PC-3 (cell line): ENCODE measurements at regions not wholly inside any gene's neighbourhood (a gene's known extent, or its start where the extent isn't known, plus 50 kb on each side); places are given as distances from the start of the nearest gene placed in this dataset.
"Not testable (repeated sequence)": the region's sequence is repeated elsewhere in the genome, so short reads cannot be mapped to it uniquely, and the experiment has no call there.

Experiments used
- ATAC-seq: fragments of 200-7000 bp; cut with Tn5 transposase; 2 replicates; pipeline ENCODE4 v1.9.1; 2020; ENCODE audit warnings: mild to moderate bottlenecking, moderate library complexity
- BruUV-seq: library from RNA; stranded (reverse); fragments of 400-500 nt; replicated peaks from 2 replicates; lab custom pipeline; 2021; lab: Mats Ljungman, UMichigan
- CTCF ChIA-PET: fragments of 300-600 bp; sonication (Branson Sonifier 250); formaldehyde crosslinking; loops from one replicate; lab custom pipeline; 2022; ENCODE audit warnings: antibody characterized with exemption; lab: Charles Lee
- POLR2A ChIA-PET: fragments of 300-600 bp; sonication (Branson Sonifier 250); formaldehyde crosslinking; loops from one replicate; lab custom pipeline; 2022; ENCODE audit warnings: antibody characterized with exemption; ENCODE audit not compliant: unreplicated experiment; lab: Charles Lee
- DNase-seq: peaks from one replicate; pipeline ENCODE4 v3.0.0-alpha.2; 2015
- H2AFZ ChIP-seq: fragments of 300-600 bp; sonication (generic); 2 replicates; pipeline ENCODE4 v1.6.0; 2016; ENCODE audit warnings: antibody characterized with exemption, low read length
- H3F3A ChIP-seq: fragments of 300-600 bp; sonication (generic); one replicate; pipeline ENCODE4 v1.6.0; 2017; ENCODE audit warnings: antibody characterized with exemption, low read length, control low read depth, mild to moderate bottlenecking; ENCODE audit not compliant: unreplicated experiment
- H3K27ac ChIP-seq: fragments of 300-600 bp; sonication (generic); 2 replicates; pipeline ENCODE4 v1.5.1; 2016; ENCODE audit warnings: mild to moderate bottlenecking, low read length
- H3K27me3 ChIP-seq: fragments of 300-600 bp; sonication (generic); 2 replicates; pipeline ENCODE4 v1.6.1; 2016; ENCODE audit warnings: low read length, mixed read lengths
- H3K36me3 ChIP-seq: fragments of 300-600 bp; sonication (generic); 2 replicates; pipeline ENCODE4 v1.6.1; 2016; ENCODE audit warnings: low read depth, mixed run types, low read length, mixed read lengths
- H3K4me1 ChIP-seq: fragments of 300-600 bp; sonication (generic); 2 replicates; pipeline ENCODE4 v1.5.1; 2016; ENCODE audit warnings: low read length; ENCODE audit not compliant: insufficient read depth
- H3K4me2 ChIP-seq: fragments of 300-600 bp; sonication (generic); 2 replicates; pipeline ENCODE4 v1.6.0; 2016; ENCODE audit warnings: low read length
- H3K4me3 ChIP-seq: fragments of 300-600 bp; sonication (generic); 2 replicates; pipeline ENCODE4 v1.5.1; 2016; ENCODE audit warnings: mild to moderate bottlenecking, low read length, mixed read lengths
- H3K79me2 ChIP-seq: fragments of 300-600 bp; sonication (generic); 2 replicates; pipeline ENCODE4 v1.6.1; 2017; ENCODE audit warnings: low read length, mixed read lengths
- H3K9ac ChIP-seq: fragments of 300-600 bp; sonication (generic); 2 replicates; pipeline ENCODE4 v1.6.0; 2016; ENCODE audit warnings: mild to moderate bottlenecking, low read length
- H3K9me2 ChIP-seq: fragments of 300-600 bp; sonication (generic); replicated peaks from 2 replicates; pipeline ENCODE4 v1.6.1; 2016; ENCODE audit warnings: mixed run types, low read length, mixed read lengths
- H3K9me3 ChIP-seq: fragments of 300-600 bp; sonication (generic); 2 replicates; pipeline ENCODE4 v1.6.1; 2016; ENCODE audit warnings: low read length, mixed read lengths
- H4K20me1 ChIP-seq: fragments of 300-600 bp; sonication (generic); 2 replicates; pipeline ENCODE4 v1.6.1; 2016; ENCODE audit warnings: low read length, mixed read lengths
- CTCF ChIP-seq: fragments of 300-600 bp; sonication (generic); conservative IDR thresholded peaks from 2 replicates; pipeline ENCODE4 v1.5.1; 2017; ENCODE audit warnings: antibody characterized with exemption, low read depth, mild to moderate bottlenecking, low read length
- intact Hi-C: fragments of 100-400 bp; cut with micrococcal nuclease; formaldehyde crosslinking; loops from 2 replicates; pipeline ENCODE4 v1.9.0; 2023

- Histone ChIP-seq H3K9ac (peak overlapping the region; percentile 67), H3K4me3 (peak overlapping the region; percentile 78), H3K4me2 (peak overlapping the region; percentile 98), H2AFZ (peak overlapping the region; percentile 85)
- H4K20me1 ChIP-seq, POLR2A ChIA-PET, H3K36me3 ChIP-seq, H3F3A ChIP-seq, H3K4me1 ChIP-seq, H3K9me3 ChIP-seq, H3K27me3 ChIP-seq, intact Hi-C loops, H3K9me2 ChIP-seq, H3K79me2 ChIP-seq, CTCF ChIA-PET, H3K27ac ChIP-seq: not testable (repeated sequence)
- ATAC-seq = peak; percentile 50
- BruUV-seq = TSS peak; percentile 82
- DNase-seq = peak; percentile 17
These were observed 262.4 kb downstream of the ZNF37A start for GRCh38 chr10:38356527-38356926.

- BruUV-seq = not testable (repeated sequence)
- intact Hi-C loops = loop anchor here (10.0 kb wide), 1 partner anchor 388 kb away; the partner anchor contains the start of gene ZNF25
These were observed 268.4 kb downstream of the ZNF37A start for GRCh38 chr10:38362514-38362913.

GRCh38 chr10:38364073-38364472 lies 269.9 kb downstream of the ZNF37A start:
- H3K4me3 ChIP-seq, H3K9ac ChIP-seq, H4K20me1 ChIP-seq, DNase-seq, H2AFZ ChIP-seq, H3F3A ChIP-seq, H3K9me2 ChIP-seq, ATAC-seq, POLR2A ChIA-PET, H3K79me2 ChIP-seq, H3K4me1 ChIP-seq, H3K9me3 ChIP-seq, CTCF ChIA-PET, H3K27me3 ChIP-seq, H3K4me2 ChIP-seq, BruUV-seq, H3K27ac ChIP-seq, H3K36me3 ChIP-seq: not testable (repeated sequence)
- intact Hi-C loops = loop anchor here (10.0 kb wide), 1 partner anchor 389 kb away; the partner anchor contains the start of gene ZNF25

More at GRCh38 chr10:38362514-38362913, 268.4 kb downstream of the ZNF37A start:
- H3K36me3 ChIP-seq, H3K4me2 ChIP-seq, POLR2A ChIA-PET, ATAC-seq, DNase-seq, H3F3A ChIP-seq, H3K4me1 ChIP-seq, H3K9me2 ChIP-seq, H3K27me3 ChIP-seq, H2AFZ ChIP-seq, H3K9ac ChIP-seq, H3K27ac ChIP-seq, H4K20me1 ChIP-seq, CTCF ChIA-PET, H3K79me2 ChIP-seq, H3K9me3 ChIP-seq, H3K4me3 ChIP-seq: not testable (repeated sequence)

DNA sequence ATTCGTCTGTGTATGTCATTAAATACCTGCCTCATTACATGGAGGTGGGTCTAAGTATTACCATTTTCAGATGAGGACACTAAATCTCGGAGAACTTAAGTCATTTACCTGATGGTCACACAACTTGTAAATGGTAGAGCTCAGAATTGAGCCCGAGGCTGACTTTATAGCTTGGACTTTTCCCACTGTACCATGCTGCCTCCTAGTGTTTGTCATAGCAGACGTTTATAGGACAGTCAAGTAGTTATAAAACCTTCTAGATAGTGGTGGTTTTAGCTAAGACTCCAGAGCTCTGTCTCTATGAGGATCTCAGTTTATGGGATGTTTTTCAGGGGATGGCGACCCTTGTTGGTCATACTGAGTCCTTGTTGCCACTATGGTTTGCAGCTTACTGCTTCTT lies 271.8 kb downstream of the ZNF37A start:
- H3K4me2 ChIP-seq, H2AFZ ChIP-seq, H3K79me2 ChIP-seq, H3K27me3 ChIP-seq, BruUV-seq, H3K9me2 ChIP-seq, H4K20me1 ChIP-seq, H3K36me3 ChIP-seq, H3K4me1 ChIP-seq, H3K9me3 ChIP-seq, H3K4me3 ChIP-seq, H3K9ac ChIP-seq, H3K27ac ChIP-seq, POLR2A ChIA-PET, H3F3A ChIP-seq: not testable (repeated sequence)
- intact Hi-C loops = loop anchor here (2.0 to 10.0 kb wide), 3 partner anchors 391 to 1465 kb away; partner anchors contain the start of gene ZNF25
- peak; percentile 61 for TF ChIP-seq CTCF
- ATAC-seq = peak; percentile 91
- DNase-seq = peak; percentile 68
- CTCF ChIA-PET = interaction anchor here (0.5 to 0.8 kb wide), 3 partner anchors 356 to 931 kb away, joined by 3 to 4 read pairs (median 3); partner anchors contain the start of gene ZNF33A

DNA sequence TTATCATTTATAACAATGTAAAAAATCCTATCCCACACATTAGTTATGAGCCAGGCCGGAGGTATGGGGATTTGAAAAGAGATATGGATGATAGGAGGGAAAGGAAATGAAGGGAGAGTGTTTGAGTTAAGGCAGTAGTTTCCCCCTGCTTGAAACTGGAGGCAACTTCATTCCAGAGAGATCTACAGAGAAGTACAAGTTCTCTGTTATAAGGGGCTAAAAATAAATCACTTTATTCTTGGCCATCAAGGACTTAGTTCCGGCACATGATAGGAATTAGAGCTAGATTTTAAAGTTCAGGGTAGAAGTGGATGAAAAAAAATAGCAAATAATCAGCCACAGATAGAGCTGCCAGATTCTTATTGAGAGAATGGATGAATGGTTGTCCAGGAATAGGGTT lies 289.7 kb downstream of the ZNF37A start:
- H3K9me3 ChIP-seq, DNase-seq, H3K79me2 ChIP-seq, H3K36me3 ChIP-seq, H3K4me2 ChIP-seq, CTCF ChIA-PET, H3F3A ChIP-seq, H3K4me1 ChIP-seq, ATAC-seq, H3K9me2 ChIP-seq, intact Hi-C loops, H2AFZ ChIP-seq, POLR2A ChIA-PET, H3K27ac ChIP-seq, BruUV-seq, H4K20me1 ChIP-seq, H3K4me3 ChIP-seq, H3K27me3 ChIP-seq, H3K9ac ChIP-seq: not testable (repeated sequence)

DNA sequence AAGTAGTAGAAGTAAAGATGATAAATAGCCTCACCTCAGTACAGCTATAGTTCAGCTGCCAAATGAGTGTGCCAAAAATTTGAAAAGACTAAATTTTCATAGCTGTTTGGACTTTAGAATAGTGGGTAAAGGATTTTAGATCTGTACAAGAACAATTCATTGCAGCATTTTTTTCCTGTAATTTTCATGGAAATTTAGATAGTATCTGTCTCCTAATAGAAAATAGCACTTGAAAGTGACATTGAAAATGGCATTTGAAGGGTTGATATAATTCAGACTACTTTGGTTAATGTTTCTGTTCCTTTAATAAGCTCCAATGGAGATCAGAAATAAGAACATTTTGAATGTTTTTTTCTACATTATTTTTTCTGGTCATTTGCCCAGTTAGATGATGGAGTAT lies 292.7 kb downstream of the ZNF37A start:
- CTCF ChIA-PET, H3K27me3 ChIP-seq, H3K9me3 ChIP-seq, DNase-seq, H2AFZ ChIP-seq, H3K9me2 ChIP-seq, BruUV-seq, POLR2A ChIA-PET, H3K79me2 ChIP-seq, H3K9ac ChIP-seq, H4K20me1 ChIP-seq, intact Hi-C loops, ATAC-seq, H3K36me3 ChIP-seq, H3K4me2 ChIP-seq, H3F3A ChIP-seq, H3K4me1 ChIP-seq, H3K4me3 ChIP-seq, H3K27ac ChIP-seq: not testable (repeated sequence)
